GF-D8 (cell line): ENCODE measurements at regions not wholly inside any gene's neighbourhood (a gene's known extent, or its start where the extent isn't known, plus 50 kb on each side); places are given as distances from the start of the nearest gene placed in this dataset.
"Not testable (repeated sequence)": the region's sequence is repeated elsewhere in the genome, so short reads cannot be mapped to it uniquely, and the experiment has no call there.

Experiments
- DNase-seq: peaks from one replicate; lab custom pipeline; 2025; lab: John Stamatoyannopoulos, UW

DNA sequence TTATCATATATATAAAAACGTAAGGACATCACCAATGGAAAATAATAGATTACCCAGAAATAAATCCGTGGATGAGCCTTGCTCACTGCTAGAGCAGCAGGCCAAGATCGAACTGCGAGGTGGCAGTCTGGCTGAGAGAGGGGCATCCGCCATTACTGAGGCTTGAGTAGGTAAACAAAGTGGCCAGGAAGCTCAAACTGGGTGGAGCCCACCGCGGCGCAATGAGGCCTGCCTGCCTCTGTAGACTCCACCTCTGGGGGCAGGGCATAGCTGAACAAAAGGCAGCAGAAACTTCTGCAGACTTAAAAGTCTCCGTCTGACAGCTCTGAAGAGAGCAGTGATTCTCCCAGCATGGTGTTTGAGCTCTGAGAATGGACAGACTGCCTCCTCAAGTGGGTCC lies 1018.0 kb upstream of the SLC39A10 start:
- not testable (repeated sequence) for DNase-seq

DNA sequence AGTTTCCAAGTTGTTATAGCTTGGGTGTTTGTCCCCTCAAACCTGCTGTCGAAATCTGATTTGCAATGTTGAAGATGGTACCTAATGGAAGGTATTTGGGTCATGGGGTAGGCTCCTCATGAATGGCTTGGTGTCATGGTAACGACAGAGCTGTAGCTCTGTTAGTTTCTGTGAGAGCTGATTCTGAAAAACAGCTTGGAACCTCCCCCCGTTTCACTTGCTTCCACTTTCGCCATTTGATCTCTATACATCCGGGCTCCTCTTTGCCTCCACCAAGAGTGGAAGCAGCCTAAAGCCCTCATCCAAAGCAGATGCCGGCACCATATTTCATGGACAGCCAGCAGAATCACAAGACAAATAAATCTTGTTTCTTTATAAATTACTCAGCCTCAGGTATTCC lies 1035.1 kb upstream of the SLC39A10 start:
- no peak for DNase-seq

DNA sequence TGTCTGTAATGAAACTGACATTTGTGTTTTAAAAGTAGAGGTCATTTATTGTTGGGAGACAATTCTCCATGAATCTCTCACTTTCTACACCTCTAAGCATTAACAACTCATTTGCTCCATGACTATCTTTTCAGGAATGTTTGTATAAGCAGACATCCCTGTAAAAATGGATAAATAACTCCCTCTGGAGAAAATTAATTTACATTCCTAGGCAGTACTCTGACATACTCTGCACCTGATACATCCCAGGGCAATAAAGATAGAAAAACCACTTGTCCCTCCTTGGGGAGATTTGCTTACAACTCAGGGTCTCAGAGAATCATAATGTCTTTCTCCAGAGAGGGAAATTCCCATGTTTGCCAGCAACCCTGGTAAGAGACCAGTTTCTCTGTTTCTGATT lies 1037.7 kb upstream of the SLC39A10 start:
- no peak for DNase-seq

DNA sequence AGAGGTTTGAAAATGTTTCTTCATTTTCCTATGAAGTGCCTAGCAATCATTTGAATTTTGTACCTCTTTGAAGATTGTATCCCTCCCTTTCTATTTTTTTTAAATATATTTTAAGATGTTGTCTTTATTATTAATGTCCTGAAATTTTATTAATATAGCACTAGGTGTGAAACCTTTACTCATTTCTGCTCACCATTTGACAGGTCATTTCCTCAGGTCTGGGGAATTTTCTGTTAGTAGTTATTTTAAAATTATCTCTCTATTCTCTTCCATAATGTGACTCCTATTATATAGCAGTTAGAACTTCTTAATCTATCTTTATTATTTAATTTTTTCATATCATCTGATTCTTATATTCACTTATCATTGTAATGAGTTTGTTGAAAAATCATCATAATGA lies 1038.6 kb upstream of the SLC39A10 start:
- no peak for DNase-seq

DNA sequence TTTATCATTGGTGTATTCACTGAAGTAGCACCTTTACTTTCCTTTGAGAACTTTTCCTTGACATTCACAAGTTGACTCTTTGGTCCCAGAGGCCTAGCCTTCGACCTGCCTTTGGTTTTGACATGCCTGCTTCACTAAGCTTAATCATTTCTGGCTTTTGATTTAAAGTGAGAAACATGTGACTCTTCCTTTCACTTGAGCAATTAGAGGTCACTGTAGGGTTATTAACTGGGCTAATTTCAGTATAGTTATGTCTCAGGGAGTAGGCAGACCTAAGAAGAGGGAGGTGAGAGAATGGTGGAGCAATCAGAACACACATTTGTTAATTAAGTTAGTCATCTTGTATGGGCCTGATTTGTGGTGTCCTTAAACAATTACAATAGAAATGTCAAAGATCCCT lies 1040.7 kb upstream of the SLC39A10 start:
- DNase-seq: no peak

DNA sequence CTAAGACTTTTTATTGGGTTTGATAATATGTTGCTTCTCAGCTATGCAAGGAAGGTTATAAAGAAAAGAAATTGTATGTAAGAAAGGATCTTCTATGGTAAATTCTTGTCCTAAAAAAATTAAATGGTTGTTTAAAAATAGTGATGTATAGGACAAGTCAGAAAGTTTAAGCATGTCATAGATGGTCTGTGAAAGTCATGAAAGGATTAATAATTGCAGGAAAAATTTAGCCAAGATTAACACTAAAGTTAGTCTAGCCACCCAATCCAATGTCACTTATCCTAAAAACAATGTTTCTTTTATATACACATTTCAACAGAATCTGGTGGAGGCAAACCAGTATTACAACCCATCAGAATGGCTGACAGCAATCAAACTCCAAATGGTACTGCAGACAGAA lies 1046.7 kb upstream of the SLC39A10 start:
- no peak for DNase-seq

DNA sequence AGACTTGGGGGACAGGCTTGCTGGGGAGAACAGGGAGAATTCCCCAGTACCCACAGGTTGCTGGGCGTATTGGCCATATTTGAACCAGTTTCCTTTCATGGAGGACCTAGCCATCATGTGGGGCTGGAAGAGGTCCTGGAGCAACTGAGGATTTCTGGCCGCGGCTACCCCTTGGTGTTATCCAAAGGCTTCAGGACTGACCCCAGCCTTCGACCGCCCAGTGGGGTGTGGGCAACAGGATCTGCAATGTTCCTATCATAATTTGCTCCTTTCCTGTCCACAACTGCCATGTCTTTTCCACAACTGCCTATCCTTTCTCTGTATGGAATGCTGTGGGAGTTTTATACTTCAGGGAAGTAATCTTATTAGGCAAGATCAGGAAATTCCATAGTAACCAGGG lies 1053.6 kb upstream of the SLC39A10 start:
- DNase-seq: no peak

DNA sequence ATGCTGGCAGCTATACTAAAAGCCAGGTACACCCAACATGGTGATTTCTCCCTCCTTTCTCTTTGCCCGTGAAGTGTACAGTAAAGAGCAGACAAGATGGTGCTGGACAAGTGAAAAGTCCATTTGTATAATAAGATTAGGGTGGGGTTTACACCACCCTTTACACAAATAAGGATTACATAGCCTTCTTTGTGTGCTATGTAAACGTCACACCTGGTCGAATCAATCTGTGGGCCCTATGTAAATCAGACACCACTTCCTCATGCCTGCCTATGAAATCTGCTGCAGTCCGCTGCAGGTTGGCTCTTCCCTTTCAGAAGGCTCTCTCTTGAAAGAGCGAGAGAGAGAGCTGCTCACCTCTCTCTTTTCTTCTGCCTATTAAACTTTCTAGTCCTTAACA lies 1054.3 kb upstream of the SLC39A10 start:
- DNase-seq: no peak

DNA sequence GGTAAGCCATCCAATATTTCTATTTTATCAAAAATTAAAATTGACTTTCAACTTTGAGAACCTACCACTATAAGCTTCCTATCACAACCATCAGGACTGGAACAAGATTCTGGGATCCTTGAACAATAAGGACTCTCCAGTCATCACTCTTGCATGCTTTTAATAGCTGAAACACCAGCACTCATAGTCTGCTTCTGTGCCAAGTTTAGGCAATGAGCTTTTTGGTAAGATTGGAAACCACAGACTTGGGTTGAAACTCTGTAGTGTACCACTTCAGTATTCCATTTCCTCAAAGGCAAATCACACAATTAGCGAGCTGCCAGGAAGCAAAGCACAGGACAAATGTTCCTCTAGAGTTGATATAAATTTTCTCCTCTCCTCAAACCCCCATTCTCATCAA lies 1065.8 kb upstream of the SLC39A10 start:
- DNase-seq: no peak

DNA sequence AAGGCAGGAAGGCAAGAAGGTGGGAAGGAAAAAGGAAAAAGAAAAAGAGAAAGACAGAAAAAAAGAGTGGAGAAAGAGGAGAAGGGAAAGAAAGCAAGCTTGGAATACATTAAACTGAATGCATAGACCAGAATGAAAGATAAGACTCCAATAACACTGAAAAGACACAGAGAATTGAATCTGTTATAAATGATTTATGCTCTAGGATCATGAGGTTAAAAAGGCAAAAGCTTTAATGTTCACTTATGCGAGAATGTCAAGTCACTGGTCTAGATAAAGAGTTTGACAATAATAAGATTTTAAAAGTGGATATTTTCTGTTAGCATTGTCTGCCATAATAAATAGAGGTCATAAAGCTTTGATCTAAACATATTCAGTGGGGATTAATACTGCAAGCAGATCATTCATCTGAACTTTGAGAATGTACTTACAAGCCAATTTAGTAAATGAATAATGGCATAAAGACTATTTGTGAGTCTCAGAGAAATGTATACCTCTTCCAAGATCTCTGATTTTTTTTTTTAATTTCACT lies 1069.2 kb upstream of the SLC39A10 start:
- DNase-seq: no peak

DNA sequence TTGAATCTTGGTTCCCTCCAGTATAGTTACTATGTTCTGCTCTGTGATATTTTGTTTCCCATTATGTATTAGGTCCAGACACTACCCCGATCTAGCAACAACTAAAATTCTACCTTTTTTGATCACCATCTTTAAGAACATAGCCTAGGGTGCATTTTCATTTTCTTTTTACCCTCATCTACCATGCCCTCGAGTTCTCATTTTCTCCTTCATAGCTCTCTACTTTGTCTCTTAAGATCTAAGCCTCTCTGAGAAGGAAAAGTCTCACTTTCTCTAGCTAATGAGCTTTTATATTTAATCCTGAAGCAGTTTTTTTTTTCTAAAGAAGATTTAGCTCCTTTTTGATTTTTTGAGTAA lies 1089.4 kb upstream of the SLC39A10 start:
- no peak for DNase-seq

DNA sequence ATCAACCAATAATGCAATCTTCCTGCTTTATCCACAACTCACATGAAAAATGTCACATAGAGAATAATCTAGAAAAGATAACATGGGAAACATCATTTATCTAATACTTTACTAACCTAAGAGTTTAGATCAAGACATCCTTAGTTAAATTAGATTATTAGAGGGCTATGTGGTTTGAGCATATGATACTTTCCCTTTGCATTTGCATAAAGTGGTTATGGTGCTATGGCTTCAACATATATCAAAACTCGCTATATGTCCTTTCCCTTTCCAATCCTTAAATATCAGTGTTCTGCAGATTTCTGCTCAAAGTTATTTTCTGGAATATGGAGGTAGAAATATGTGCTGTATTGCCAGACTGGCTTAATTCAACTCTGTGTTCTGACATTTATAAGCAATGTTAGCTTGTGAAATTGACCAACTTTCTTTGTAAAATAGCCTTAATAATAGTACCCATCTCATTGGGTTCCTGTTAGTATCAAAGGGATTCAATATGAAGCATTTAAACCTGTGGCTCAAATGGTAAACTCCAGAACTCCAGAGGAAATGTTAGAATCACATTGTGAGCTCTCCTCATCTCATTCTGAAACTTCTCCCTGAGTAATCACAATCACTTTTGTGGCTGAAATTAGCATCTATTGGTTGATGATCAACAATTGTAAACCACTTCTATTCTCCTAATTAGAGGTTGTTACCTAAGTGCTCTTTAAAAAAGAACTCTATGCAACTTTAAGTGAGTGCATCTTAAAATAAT lies 1089.9 kb upstream of the SLC39A10 start:
- no peak for DNase-seq

DNA sequence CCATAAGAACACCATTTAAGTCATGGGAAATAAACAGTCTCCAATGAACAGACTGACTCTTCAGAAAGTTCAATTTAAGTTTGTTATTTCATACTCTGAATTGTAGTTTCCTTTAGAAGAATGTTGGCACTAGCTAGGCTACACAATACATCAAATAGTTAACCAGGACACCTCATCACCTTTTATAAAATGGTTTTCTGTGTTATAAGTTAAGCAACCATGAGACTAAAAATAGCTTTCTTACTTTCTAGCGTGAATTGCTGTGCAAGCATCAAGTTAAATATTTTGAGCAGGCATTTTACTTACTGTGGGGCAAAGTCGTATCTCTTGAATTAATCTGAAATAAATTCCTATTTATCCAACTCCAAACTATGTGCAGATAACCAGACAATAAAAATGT lies 1092.6 kb upstream of the SLC39A10 start:
- no peak for DNase-seq

DNA sequence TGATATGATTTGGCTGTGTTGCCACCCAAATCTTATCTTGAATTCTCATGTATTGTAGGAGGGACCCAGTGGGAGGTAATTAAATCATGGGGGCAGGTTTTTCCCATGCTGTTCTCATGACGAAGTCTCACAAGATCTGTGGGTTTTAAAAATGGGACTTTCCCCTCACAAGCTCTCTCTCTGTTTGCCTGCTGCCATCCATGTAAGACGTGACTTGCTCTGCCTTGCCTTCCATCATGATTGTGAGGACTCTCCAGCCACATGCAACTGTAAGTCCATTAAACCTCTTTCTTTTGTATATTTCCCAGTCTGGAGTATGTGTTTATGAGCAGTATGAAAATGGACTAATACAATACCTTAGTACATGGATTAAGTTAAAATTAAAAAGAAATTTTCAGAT lies 1094.7 kb upstream of the SLC39A10 start:
- DNase-seq: no peak

DNA sequence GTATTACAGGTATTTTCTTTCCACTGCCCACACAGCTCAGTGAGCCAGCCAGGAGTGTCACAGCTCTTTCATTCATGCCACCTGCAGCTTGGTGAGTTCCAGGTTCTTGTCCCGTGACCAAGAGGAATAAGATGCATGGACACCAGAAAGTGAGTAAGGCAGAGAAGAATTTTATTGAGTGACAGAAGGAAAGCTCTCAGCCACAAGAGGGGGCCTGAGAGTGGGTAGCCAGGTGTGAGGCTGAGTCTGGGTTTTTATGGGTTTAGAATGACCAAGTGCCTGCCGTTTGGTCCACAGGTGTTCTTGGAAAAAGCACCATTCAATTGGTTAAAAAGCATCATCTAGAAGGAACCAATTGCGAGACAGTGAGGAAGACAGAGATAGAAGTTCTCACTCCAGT lies 1097.1 kb upstream of the SLC39A10 start:
- DNase-seq: no peak

DNA sequence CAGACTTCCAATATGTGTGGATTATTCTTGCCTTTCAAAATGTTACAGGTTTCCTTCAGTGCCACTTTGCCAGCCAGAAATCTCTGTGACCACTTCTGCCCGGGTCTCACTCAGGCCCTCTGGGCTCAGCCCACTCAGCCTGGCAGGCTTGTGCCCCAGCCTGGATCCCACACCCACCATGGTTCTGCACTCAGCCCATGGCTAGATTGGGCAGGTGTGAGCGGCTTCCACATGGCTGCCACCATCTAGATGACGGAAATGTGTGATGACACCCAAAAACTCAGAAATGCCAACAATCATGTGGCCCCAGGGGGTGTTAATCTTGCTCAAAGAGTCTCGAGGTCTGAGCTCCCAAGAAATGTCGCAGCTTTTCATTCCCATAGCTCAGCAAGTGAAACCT lies 1097.5 kb upstream of the SLC39A10 start:
- DNase-seq: no peak

DNA sequence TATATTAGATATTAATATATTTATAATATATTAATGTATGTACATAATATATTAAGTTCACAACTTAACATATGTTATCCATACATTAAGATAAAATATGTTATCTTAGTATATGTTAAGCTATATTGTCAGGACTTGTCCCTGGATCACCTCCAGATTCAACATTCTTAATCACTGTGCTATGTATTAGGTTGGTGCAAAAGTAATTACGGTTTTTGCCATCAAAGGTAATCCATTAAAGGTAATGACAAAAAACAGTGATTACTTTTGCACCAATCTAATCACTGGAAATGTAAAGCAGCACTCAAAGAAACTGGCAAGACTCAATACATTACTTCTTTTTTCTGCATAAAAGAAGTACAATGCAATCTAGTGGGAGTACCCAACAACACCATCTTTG lies 1099.0 kb upstream of the SLC39A10 start:
- DNase-seq: no peak

DNA sequence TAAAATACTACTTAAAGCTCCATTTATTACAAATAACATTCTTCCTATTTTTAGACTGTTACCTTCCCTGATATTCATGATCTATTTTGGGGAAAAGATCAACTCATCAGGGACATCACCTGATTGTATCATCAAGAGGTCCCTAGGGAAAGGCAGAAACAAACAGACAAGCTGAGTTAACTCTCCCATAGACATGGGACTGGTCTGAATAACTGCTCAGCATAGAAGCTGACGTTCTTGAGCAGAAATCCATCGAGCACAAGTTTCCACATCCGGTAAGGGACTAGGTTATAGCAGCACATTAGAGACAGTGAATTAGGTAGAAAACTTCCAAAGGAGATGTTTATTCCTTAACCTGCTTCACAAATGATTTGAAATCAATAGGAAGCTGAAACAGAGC lies 1100.4 kb upstream of the SLC39A10 start:
- no peak for DNase-seq

DNA sequence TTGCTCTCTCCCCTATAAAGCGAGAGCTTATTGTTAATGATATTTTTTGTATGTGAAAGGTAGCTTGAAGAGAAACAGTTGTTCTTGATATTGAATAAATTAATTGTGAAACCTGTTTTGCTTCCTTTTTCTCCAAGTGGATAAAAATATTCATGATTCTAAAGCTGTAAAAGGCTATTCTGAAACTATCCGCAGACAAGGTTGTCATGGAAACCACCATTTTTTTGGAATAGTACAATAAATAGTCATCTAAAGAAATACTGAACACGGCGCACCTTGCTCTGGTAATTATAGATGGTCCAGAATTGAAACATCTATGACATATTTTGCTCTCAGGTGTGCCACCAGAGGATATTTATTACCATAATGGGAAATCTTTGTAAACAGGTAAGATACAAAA lies 1103.0 kb upstream of the SLC39A10 start:
- no peak for DNase-seq

DNA sequence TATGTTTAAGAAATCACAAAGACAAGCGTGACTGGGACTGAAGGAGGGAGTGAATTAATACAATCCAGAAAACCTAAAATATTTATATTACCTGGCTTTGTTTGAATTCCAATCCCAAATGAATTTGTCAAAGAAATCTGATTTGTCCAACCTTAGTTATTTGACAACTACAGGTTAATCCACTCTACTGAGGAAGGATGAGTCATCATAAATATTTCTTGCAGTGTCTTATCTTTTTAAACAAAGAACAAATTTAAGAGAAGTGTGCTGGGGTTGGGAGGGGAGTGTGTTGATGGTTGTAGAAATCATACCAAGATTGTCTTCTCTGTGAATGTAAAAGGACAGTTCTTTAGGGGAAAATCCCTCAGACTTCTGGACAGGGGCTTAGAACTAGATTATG lies 1106.3 kb upstream of the SLC39A10 start:
- DNase-seq: no peak

DNA sequence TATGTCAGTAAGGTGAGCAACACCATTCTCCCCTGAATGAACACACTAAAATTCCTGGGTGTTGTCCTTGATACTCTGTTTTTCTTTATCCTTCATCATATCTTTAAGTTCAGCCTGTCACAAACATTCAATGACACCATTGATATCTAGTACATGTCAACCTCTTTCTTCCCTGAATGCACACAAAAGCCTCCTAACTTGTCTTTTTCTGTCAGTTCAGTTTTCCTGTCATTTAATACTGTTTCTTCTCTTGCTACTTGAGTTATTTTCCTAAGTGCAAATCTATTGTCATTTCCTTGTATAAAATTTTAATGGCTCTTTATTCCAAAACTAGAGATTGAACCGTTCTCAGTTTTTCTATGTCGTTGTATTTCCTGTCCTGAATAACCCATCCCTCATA lies 1107.6 kb upstream of the SLC39A10 start:
- DNase-seq: no peak

DNA sequence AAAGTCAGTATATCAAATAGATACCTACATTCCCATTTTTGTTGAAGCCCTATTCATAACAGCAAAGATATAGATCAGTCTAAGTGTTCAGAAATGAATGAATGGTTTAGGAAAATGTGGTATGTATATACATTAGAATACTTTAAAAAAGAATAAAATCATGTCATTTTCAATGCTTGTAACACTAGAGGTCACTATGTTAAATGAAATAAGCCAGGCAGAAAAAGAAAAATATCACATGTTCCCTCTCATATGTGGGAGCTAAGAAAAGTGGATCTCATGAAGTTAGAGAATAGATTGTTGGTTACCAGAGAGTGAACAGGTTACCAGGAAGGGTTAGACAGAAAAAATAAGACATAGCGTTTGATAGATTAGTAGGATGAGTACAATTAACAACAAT lies 1111.0 kb upstream of the SLC39A10 start:
- DNase-seq: no peak

DNA sequence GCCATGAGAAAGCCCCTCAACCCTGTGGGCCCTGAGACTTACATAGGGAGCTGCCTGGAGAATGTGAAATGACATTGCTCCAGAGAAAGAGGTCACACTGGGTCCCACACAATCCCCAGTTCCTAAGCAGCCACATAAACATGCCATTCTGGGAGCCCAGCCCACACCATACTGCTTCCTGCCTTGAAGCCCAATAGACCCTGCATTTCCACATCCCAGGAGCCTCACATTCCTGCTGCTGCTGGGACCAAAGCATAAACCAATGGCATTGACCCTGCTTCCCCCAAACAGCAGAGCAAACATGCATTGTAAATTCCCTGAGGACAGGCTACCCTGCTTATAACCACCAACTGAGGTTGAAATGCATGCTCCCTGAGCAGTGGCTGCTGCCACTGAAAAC lies 1117.6 kb upstream of the SLC39A10 start:
- DNase-seq: no peak

DNA sequence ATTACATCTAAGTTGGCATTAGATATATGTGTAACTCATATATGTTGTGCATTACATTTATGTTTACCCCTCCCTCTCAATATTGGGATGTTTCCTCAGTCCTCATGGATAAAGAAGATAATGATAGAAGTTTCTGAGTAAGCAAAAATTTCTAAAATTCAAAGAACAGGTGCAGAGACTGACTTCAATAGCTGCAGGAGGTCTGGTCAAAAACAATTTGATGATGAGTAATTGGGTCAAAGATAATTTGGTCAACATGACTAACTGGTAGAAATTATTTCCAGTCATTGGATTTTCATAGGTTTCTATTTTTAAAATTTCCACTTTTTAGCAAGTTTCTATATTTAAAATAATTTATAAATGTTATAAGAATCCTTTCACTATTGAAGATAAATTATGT lies 1130.9 kb upstream of the SLC39A10 start:
- DNase-seq: no peak
